ENCODE measurements at regions not wholly inside any gene's neighbourhood (a gene's known extent, or its start where the extent isn't known, plus 50 kb on each side); places are given as distances from the start of the nearest gene placed in this dataset.

DNA sequence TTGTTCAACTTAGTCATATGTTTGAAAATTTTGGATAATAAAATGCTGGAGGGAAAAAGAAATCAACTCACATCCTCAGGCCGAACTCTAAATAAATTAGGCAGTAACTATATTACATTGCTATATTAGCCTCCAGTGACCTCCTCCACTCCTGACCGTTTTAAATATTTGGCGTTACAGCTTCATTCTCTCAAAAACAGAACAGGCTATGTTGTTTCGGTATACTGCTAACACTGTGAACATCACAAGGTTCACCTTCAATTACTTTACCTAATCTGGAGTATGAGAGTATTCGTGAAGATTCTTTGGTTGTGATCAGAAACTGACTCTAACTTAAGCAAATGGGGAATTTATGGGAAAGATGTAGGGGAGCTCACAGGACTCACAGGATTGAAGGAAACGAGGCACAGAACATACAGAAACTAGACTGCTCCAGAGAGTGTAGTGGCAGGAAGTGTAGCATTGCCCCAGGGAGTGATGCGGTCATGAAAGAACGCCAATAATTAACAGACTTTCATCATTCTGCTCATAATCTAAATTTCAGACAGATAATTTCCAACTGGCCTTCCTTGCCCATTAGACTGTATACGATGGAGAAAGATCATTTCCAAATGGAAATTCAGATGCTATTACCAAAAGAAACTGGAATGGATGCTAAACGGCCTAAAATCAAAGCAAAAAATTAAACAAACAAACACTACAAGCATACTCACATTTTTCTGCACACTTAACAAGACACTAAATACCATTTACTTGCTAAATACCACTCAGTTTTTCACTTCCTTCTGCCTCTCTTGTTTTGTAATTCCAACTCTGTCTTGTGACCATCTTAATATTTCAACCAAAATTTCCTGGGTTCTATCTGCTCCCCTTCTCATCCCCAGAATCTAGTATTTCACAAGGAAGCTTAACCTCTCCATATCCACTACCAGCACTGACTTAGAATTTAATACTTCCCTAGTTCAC lies 110.1 kb upstream of the LPAR1 start:
- TF ChIP-seq CTCF (conservative IDR thresholded peaks at IDR 0.05; ENCODE audit: low read depth, low read length) (no peak), POLR2A (IDR thresholded peaks at IDR 0.05; ENCODE audit: low read depth, low read length) (no peak), FOS (IDR thresholded peaks at IDR 0.05; ENCODE audit: low read depth, low read length) (no peak), SMC3 (IDR thresholded peaks at IDR 0.05; ENCODE audit: low read depth, low read length) (no peak)
- TF ChIP-seq, protein P1, sequence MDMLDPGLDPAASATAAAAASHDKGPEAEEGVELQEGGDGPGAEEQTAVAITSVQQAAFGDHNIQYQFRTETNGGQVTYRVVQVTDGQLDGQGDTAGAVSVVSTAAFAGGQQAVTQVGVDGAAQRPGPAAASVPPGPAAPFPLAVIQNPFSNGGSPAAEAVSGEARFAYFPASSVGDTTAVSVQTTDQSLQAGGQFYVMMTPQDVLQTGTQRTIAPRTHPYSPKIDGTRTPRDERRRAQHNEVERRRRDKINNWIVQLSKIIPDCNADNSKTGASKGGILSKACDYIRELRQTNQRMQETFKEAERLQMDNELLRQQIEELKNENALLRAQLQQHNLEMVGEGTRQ (IDR thresholded peaks at IDR 0.05; ENCODE audit: low read depth, low read length), result no peak

Measured in IMR-90 (cell line).